Calu3 (cell line): ENCODE measurements at regions not wholly inside any gene's neighbourhood (a gene's known extent, or its start where the extent isn't known, plus 50 kb on each side); places are given as distances from the start of the nearest gene placed in this dataset.

Experiments used
- BruUV-seq: library from RNA; stranded (reverse); fragments of 400-500 nt; replicated peaks from 2 replicates; lab custom pipeline; 2021; lab: Mats Ljungman, UMichigan
- CTCF ChIA-PET: fragments of 300-600 bp; sonication (Branson Sonifier 250); formaldehyde crosslinking; loops from one replicate; lab custom pipeline; 2022; ENCODE audit warnings: antibody characterized with exemption; lab: Charles Lee
- DNase-seq: peaks from one replicate; pipeline ENCODE4 v3.0.0; 2022
- H3K27ac Mint-ChIP-seq: one replicate; pipeline ENCODE4 v1.8.0; 2022; ENCODE audit warnings: mixed read lengths; ENCODE audit not compliant: unreplicated experiment
- H3K27me3 Mint-ChIP-seq: one replicate; pipeline ENCODE4 v1.8.0; 2022; ENCODE audit warnings: mixed read lengths; ENCODE audit not compliant: unreplicated experiment
- H3K36me3 Mint-ChIP-seq: one replicate; pipeline ENCODE4 v1.8.0; 2022; ENCODE audit warnings: mild to moderate bottlenecking, moderate library complexity, mixed read lengths; ENCODE audit not compliant: insufficient read depth, unreplicated experiment
- H3K4me1 Mint-ChIP-seq: one replicate; pipeline ENCODE4 v1.8.0; 2022; ENCODE audit warnings: mild to moderate bottlenecking, low read depth, mixed read lengths; ENCODE audit not compliant: unreplicated experiment
- H3K4me3 Mint-ChIP-seq: one replicate; pipeline ENCODE4 v1.8.0; 2022; ENCODE audit warnings: mild to moderate bottlenecking, low read depth, moderate library complexity, mixed read lengths; ENCODE audit not compliant: unreplicated experiment
- H3K9me3 Mint-ChIP-seq: one replicate; pipeline ENCODE4 v1.8.0; 2022; ENCODE audit warnings: low read depth, mixed read lengths; ENCODE audit not compliant: unreplicated experiment
- CTCF ChIP-seq: fragments of 200-600 bp; IDR thresholded peaks from one replicate; pipeline ENCODE4 v1.8.0; 2022; ENCODE audit warnings: antibody characterized with exemption; ENCODE audit not compliant: unreplicated experiment
- intact Hi-C: fragments of 100-400 bp; cut with micrococcal nuclease; formaldehyde crosslinking; loops from one replicate; pipeline ENCODE4 v1.10.0; 2022; ENCODE audit not compliant: unreplicated experiment

DNA sequence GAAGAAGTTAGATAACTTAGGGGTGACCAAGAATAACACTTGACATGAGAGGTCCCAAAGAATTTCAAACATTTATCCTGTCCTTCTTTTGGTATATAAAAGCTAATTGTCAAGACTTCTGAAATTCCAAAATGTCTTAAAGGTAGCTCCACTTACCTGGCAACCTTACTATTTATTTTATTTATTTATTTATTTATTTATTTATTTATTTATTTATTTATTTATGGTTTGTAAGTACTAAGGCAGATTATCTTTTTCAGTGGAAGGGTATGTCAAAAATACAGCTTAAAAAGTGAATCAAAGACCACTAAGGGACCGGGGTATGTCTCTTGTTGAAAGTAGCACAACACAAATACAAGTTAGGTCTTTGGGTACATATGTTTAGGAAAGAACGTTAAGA is 620.8 kb upstream of the B3GALT2 start:
- intact Hi-C loops: no loop called here

GRCh38 chr1:193806079-193807048 is 620.0 kb upstream of the B3GALT2 start:
- CTCF ChIA-PET: no interaction called here
- Mint-ChIP-seq H3K36me3 (no peaks in the 10 kb centered on the region), H3K4me3 (no peak overlapping the region), H3K9me3 (peaks cover 4% of the 10 kb centered on the region), H3K4me1 (no peaks in the 10 kb centered on the region), H3K27ac (no peak overlapping the region), H3K27me3 (no peaks in the 10 kb centered on the region)
- intact Hi-C loops: no loop called here
- no TSS peak for BruUV-seq
- no peak for TF ChIP-seq CTCF
- DNase-seq: no peak

More for the DNA sequence above, 620.8 kb upstream of the B3GALT2 start:
- no peak for DNase-seq
- H3K4me3 Mint-ChIP-seq: no peak overlapping the region
- H3K27ac Mint-ChIP-seq: no peak overlapping the region
- TF ChIP-seq CTCF: no peak
- CTCF ChIA-PET: no interaction called here
- no peaks in the 10 kb centered on the region for H3K27me3 Mint-ChIP-seq
- no peaks in the 10 kb centered on the region for H3K36me3 Mint-ChIP-seq
- H3K9me3 Mint-ChIP-seq: peaks cover 2% of the 10 kb centered on the region
- no TSS peak for BruUV-seq
- H3K4me1 Mint-ChIP-seq: no peaks in the 10 kb centered on the region

GRCh38 chr1:193799948-193800690 is 613.7 kb upstream of the B3GALT2 start:
- intact Hi-C loops: no loop called here
- no peak for DNase-seq
- no peak overlapping the region for H3K4me3 Mint-ChIP-seq
- no peaks in the 10 kb centered on the region for H3K36me3 Mint-ChIP-seq
- CTCF ChIA-PET: no interaction called here
- no peak overlapping the region for H3K27ac Mint-ChIP-seq
- no TSS peak for BruUV-seq
- TF ChIP-seq CTCF: no peak
- H3K9me3 Mint-ChIP-seq: peaks cover 2% of the 10 kb centered on the region
- no peaks in the 10 kb centered on the region for H3K27me3 Mint-ChIP-seq
- H3K4me1 Mint-ChIP-seq: no peaks in the 10 kb centered on the region

DNA sequence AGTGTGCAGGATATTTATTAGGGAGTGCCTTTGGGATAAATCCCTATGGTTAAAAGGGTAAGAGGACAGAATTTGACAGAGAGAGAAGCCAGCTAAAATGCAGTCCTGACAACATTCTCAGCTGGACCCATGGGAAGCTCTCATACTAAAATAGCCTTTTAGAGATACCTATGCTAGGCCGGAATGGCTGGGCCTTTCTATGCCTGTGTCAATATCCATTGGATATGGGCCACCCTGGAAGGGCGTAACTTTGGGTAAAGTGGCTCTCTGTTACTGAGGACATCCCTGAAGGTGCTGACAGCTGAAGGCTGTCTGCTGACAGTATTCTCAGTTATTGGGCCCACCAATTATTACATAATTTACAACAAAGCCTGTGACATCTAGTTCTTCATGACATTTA is 613.0 kb upstream of the B3GALT2 start:
- intact Hi-C loops: no loop called here
- H3K4me3 Mint-ChIP-seq: no peak overlapping the region
- H3K9me3 Mint-ChIP-seq: peaks cover 2% of the 10 kb centered on the region
- no TSS peak for BruUV-seq
- no peak for TF ChIP-seq CTCF
- no peaks in the 10 kb centered on the region for H3K36me3 Mint-ChIP-seq
- H3K27me3 Mint-ChIP-seq: no peaks in the 10 kb centered on the region
- no peak overlapping the region for H3K27ac Mint-ChIP-seq
- no peaks in the 10 kb centered on the region for H3K4me1 Mint-ChIP-seq
- DNase-seq: no peak
- CTCF ChIA-PET: no interaction called here
